HG02885 (cell line): ENCODE measurements at regions not wholly inside any gene's neighbourhood (a gene's known extent, or its start where the extent isn't known, plus 50 kb on each side); places are given as distances from the start of the nearest gene placed in this dataset.

ENCODE experiments used
- ATAC-seq: cut with Tn5 transposase; IDR thresholded peaks from one replicate; pipeline ENCODE4 v1.9.1; 2021; ENCODE audit warnings: mild to moderate bottlenecking; ENCODE audit not compliant: unreplicated experiment, poor library complexity

DNA sequence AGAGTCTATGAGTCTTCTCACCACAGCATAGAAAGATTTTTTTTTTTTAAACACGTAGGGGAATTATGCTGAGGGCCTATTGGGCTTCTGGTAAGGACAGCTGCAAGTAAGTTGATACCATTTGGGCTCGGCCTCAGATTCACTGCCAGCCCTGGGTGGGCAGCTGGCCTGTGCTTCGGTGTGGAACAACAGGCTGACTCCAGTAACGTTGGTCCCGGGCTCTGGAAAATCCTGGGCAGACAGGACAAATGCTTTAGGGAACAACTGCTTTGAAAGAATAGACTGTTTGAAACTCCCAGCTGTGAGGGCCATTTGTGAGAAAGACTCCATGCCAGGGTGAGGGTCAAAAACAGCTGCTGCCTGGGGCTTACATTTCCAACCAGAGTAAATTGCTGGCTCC is 366.5 kb downstream of the QKI start:
- no peak for ATAC-seq

DNA sequence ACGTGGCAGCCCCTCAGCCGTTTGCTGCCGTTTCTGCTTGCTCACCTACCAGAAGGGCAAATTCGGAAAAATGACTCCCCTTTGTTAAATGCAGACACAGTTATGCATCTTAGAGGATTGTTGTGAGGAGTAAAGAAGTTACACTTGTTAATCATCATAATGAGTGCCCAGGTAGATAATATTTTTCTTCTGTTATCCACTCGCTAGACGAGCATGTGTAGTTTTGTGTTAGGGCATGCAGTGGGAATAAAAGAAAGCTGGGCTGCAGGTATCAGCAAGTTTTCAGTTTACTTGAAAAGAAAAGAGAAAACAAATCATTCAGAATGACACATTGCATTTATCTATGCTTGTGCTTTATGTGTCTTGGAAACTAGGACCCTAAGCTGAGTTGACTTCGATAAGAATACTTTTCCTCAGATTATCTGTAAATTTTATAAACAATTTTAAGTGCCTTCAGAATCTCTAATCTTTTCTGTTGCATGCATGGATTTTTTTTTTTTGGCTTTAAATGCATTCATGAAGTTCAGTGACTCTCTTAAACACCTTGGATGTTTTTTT is 365.3 kb downstream of the QKI start:
- no peak for ATAC-seq

DNA sequence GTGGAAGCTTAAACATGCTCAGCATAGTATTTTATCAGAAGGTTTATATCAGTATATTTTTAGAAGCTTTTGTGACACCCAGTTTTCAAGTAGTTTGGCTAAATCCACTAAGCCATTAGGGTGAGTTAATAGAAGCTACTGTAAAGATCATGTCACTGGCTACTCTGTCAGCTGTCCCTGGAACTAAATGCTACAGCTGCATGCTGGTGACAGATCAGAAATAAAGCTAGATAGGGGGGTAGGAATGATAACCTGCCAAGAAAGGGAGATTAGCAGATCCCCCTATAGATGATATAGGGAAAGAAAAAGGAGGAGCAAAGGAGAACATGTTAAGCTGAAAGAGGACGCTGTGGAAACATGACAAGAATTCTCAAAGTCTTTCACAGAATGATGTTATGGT is 363.2 kb downstream of the QKI start:
- ATAC-seq: no peak

DNA sequence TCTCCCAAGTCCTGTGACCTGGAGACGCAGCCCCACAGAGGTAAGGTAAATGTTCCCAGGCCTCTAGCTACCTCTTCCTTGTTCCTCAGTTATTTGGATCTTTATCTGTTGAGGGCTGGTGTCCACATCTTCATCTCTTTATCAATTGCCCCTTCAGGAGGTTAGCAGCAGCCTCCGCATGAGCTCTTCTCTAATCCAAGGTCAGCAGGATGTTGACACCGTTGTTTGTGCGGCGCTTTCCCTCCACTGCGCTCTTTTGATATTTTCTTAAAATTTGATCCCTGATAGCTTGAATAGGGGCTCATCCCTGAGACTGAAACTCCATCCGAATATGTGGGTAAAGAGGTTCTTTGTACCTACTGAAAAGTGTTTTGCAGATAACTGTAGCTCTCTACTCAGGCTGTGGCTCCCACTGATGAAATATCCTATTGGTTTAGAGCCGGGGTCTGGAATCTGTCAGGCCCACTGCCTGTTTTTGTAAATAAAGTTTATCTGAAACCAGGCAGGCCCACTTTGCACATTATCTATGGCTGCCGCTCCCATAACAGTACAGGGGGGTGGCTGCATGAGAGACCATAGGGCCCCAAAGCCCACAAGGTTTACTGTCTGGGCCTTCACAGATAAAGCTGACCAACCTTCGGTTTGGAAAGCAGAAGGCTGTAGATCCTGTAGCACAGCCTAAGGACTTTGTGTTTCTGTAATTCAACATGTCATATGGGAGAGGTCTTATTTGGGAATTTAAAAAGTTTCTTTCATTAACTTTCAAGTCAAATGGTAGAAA is 362.6 kb downstream of the QKI start:
- no peak for ATAC-seq

DNA sequence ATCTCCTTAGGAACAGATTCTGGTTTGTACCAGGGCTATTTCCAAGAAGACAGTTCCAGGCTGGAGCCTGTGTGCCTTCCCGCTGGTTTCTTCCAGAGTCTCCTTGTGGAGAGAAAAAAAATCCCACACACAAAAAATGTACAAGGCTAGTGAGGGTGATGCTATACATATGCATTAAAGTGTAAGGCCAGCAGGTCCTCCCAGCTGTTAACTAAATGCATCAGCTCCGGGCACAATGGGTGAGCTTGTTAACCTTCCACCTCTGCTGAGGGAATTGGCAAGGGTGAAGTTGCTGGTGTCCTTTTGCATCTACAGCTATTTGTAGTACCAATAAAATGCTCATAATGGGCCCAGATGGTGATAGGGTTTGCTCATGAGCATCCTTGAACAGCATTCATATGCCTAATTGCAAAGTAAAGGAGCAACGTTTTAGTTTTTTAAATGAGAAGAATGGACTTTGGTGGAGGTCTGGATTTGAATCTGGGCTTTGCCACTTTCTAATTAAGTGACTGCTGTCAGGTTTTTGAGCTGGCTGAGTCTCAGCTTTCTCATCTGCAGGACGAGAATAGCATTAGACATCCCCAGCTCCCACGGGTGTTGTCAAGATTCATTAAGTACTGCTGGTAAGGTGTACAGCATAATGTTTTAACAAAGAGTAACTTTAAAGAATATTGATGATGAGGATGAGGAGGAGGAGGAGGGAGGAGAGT is 361.8 kb downstream of the QKI start:
- ATAC-seq: no peak

DNA sequence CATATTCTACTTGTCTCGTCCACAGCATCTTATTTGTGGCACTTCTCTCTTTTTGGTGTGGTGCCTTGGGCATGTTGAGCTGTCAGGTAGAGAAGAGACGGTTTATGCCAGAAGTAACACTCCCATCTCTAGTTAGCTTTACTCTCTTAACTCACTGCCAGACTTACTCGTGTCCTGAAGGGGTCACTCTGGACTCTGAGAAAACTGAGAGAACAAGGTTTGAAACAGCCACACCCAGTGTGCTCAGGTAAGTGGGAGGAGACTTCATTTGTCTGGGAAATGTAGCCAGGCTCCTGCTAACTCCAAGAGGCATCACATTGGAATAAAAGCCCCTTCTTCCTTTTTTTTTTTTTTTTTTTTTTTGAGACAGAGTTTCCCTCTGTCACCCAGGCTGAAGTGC is 360.8 kb downstream of the QKI start:
- ATAC-seq: no peak

DNA sequence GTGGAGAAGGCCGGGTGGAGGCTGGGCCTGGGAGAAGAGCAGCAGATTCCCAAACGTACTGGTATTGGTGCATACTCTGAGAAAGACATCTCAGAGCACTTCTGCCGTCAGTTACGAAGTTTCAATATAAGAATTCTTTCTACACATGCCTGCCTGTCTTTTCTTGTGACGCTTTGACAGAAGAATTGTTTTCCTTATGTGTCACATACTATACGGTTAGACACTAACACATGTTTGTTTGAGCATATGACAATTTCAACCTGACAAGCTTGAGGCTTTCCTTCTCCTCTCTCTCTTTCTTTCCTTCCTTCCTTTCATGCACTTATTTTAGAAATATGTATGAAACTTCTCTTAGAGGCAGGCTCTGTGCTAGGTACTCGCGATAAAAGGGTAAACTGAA is 360.0 kb downstream of the QKI start:
- no peak for ATAC-seq

DNA sequence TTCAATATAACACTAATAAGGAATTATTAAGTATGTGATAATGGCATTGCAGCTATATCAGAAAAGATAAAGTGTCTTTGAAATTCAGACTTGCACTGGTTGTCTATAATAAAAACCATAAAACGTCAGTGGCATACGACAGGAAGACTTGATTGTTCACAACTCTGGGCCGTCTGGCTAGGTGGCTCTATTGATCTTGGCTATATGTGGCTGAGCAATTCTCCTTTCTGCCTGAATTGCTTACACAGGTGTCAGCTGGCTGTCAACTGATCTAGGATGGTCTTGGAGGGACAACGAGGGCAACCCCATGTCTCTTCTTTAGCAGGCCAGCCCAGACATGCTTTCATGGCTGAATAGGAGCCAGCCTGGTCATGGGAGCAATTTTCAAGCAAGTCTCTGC is 359.1 kb downstream of the QKI start:
- no peak for ATAC-seq

DNA sequence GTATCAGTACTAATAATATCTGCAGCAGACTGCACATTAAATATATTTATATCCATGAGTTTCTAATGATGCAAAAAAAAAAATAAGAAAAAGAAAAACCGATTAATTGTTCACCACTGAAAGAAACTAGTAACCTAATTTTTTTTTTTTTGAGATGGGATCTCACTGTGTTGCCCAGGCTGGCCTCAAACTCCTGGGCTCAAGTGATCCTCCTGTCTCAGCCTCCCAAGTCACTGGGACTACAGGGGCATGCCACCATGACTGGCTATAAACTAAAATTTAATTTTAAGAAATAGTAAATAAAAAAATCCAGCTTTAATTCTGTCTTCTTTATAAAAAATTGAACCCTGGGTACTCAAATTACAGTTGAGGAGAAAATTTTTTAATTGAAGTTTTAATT is 358.2 kb downstream of the QKI start:
- ATAC-seq: no peak

DNA sequence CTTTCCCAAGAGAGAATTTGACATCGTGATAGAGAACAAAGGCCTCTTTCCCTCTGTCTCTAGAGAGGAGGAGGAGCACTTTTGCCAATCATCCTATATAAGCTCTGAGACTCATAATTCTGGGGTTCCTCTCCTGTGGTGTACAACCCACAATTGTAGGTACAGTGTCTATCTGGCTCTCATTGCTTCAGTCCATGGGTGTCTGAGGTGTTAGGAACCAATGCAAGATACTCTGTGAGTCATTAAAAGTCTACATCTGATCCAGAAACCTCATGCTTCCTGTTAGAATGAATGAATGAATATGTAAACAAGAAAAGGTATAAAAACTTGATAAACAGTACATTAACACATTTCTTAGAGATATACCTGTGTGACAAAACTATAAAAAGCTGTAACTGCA is 356.7 kb downstream of the QKI start:
- ATAC-seq: no peak

DNA sequence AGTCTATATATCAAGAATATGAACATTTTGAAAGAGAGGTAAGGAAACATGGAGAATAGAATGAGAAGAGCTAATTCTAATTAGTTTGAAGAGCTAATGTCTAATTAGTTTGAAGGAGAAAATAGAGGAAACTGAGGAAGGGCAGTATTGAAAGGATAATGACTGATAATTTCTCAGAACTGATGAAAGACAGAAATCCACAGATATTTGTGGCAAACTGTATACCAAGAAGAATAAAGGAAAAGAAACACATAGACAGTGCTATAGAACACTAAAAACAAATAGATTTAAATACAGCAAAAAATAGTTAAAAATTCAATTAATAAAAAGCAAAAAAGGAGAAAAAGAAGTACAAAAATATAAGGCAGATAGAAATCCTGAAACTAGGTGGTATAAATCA is 354.4 kb downstream of the QKI start:
- ATAC-seq: no peak

DNA sequence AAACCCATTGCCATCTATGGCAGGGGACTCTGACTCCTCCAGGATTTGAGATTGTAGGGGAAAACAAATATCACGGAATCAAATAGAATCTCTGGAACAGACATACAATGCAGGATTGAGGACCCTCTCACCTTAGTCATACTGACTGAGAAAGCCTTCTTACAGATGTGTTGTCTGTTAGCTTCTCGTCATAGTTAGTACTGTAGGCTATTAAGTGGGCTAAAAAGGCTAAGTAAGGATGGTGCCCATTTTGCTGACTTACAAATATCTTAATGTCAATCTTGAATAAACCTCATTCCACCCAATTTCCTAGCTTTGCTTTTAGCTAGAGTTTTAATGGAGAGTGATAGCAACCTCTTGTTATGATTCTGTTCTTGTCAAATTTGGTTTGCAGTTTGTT is 352.4 kb downstream of the QKI start:
- ATAC-seq: no peak

DNA sequence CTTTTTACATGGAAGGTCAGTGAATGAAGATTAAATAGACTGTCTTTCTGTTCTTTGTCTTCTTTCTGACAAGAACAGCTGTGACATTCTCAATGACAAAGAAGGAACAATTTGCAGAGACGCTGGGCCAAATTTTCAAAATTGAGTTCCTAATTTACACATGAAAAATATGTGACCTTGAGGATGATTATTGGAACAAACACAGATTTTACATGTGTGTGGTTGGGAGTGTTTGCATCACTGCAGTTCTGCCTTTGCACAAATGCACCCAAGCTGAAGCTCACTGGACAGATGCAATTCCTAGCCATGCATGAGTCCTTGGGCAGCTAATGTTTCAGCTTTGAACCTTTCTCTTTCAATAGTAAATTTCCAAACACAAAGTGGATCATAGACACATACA is 350.8 kb downstream of the QKI start:
- ATAC-seq: no peak

DNA sequence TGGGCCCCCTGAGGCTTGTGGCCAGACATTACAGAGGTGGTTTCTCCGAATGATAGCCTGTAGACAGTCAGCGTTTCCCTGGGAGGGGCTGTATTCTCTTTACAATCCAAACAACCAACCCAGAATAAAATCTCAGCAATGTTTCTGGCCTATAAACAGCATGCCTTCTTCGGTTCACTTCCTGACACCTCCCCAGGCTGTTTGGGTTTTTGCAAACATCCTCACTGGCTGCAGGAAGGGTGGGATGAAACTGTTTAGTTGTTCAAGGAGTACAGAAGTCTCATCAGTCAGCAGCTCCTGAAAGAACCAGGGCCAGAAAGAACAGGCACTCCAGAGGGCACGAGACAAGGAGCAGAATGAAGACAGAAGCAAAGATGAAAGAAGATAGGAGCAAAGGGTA is 350.0 kb downstream of the QKI start:
- ATAC-seq: no peak

DNA sequence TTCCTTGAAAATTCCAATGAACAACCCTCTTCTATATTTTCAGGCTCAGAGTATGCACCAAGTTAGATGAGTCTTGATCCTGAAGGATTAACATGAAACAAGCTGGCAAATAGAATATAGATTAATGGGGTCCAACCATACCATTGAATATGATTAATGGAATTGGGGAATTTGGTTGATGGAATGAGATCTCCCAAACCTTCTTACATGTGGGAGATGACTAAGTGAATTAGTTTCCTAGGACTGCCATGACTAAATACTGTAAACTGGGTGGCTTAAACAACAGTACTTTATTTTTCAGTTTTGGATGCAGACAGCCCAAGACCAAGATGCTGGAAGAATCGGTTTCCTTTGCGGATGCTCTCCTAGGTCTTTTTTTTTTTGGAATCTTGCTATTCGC is 347.0 kb downstream of the QKI start:
- no peak for ATAC-seq

DNA sequence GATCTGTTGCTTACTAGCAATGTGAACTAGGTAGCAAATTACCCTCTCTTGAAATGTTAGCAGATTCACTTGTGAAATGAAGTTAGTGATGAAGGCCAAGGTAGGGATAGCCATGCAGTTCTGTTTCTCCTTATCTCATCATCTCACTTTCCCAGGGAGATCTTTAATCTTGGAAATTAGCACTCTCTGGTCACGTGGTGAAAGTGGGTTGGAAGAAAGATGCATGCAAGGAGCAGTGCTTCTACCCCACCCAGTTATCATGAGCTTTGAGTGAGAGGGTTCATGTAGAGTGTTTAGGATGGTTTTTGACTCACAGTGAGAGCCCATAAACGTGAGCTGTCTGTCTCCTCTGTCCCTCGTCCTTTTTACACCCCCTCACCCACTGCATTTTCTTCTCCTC is 346.3 kb downstream of the QKI start:
- no peak for ATAC-seq

DNA sequence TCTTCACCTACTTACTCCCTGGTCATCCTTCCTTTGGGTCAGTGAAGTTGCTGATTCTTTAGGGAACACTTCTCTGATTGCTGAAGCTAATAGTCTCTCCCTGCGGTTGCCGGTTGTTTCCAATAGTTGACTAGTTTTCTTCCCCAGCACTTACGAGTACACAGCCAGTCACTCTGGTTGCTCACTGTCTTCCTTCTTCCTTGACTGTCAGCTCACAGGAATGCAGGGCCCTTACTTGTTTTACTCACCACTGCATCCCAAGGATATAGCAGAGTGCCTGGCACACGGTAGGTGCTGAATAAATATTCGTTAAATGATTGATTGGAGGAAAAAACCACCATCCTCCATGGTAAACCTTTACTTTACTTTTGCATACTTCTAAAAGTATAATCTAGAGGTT is 345.0 kb downstream of the QKI start:
- ATAC-seq: no peak

DNA sequence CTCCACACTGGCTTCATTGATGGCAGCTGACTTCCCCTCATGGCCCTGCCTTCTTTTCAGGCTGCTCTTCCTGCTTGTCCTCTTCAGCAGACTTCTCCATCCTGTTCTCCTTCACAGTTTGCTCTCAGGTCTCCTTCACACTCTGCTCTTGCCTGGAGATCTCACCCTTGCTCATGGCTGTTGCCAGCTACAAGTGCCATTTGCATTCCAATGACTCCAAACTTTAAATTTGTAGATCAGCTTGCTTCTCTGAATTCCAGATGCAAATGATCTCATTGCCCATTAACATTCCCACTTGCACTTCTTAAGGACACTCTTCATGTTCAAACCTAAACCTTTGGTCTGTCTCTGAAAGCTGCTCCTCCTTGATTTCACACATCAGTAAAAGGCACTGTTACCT is 343.0 kb downstream of the QKI start:
- ATAC-seq: no peak

DNA sequence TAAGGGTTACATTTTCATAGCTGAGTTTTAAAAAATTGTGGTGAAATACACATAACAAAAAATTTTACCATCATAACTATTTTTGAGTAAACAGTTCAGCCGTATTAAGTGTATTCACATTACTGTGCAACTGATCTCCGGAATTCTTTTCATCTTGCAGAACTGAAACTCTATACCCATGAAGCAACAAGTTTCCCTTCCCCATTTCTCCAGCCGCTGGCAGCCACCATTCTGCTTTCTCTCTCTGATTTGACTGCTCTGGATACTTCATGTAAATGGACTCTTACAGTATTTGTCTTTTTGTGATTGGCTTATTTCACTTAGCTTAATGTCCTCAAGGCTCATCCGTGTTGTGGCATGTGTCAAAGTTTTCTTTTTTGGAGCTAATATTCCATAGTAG is 341.6 kb downstream of the QKI start:
- peak; percentile 100 for ATAC-seq

DNA sequence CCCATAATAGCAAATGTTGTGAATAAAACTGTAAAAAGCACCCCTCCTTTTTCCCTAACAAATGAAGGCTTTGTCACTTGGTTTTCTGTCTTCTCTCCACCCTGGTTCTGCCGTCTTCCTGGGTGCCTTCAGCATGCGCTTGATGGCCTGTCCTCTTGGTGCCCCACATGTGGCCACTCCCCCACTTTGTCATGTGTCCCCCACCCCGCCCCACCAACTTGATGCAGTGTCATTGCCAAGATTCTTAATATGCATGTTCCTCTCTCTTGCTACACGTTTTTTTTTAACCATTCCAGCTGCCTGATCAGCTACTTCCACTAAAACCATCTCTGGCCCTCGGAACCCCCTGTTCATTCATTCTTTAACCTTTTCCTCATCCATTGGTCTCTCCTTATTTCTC is 340.3 kb downstream of the QKI start:
- no peak for ATAC-seq

DNA sequence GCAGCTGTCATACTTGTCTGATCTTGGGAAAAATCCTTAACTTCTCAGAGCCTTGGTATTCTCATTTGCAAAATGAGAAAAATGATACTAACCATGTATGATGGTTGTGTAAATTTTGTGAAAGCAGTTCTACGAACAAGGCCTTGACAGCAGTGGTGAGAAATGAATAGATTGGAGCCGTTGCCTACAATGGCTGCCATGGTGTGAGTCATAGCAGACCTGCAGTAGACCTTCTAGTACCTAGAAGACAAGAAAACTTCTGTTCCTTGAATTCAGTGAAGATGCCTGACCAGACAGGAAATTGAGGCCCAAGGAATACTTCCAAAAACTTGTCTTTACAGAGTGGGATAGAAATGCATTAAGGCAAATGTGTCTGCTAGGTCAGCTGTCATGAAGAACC is 338.9 kb downstream of the QKI start:
- no peak for ATAC-seq

DNA sequence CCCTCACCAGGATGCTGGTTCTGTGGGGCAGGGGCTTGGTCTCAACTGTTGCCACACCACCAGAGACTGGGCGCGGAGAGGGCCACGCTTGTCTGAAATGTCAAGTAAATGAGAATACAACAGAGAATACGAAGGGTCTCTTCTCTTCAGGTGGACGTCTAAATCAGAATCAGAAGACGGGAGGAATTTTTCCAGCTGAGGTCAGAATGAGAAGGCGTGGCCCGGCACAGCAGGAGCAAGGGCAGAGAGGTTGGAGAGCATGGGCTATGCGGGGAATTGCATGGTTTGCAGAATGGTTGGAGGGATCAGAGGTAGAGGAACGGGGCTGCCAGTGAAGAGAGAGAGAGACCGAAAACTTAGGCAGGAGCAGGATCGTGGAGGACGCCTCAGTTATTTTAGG is 337.9 kb downstream of the QKI start:
- ATAC-seq: no peak
